WI38 (cell line): ENCODE measurements at regions not wholly inside any gene's neighbourhood (a gene's known extent, or its start where the extent isn't known, plus 50 kb on each side); places are given as distances from the start of the nearest gene placed in this dataset.

ENCODE experiments used
- H3K4me3 ChIP-seq: 2 replicates; pipeline ENCODE4 v1.5.1; 2011; ENCODE audit warnings: low read depth, mild to moderate bottlenecking, control low read depth, low read length
- CTCF ChIP-seq: IDR thresholded peaks from 2 replicates; pipeline ENCODE4 v1.5.1; 2012; ENCODE audit warnings: low read depth, mild to moderate bottlenecking, control low read depth, low read length

- TF ChIP-seq CTCF = no peak
- no peak overlapping the region for H3K4me3 ChIP-seq
Observed at GRCh38 chr5:173790836-173791546, 97.2 kb upstream of the CPEB4 start.

- no peak overlapping the region for H3K4me3 ChIP-seq
- TF ChIP-seq CTCF = no peak
Observed at GRCh38 chr5:173791878-173792277, 96.3 kb upstream of the CPEB4 start.

- no peak for TF ChIP-seq CTCF
- no peak overlapping the region for H3K4me3 ChIP-seq
Observed at GRCh38 chr5:173792781-173793547, 95.2 kb upstream of the CPEB4 start.

- TF ChIP-seq CTCF = no peak
- H3K4me3 ChIP-seq = no peak overlapping the region
Observed at GRCh38 chr5:173793648-173794548, 94.3 kb upstream of the CPEB4 start.

- H3K4me3 ChIP-seq = no peak overlapping the region
- no peak for TF ChIP-seq CTCF
Observed at GRCh38 chr5:173794901-173795416, 93.2 kb upstream of the CPEB4 start.

GRCh38 chr5:173795601-173796000 lies 92.5 kb upstream of the CPEB4 start:
- no peak for TF ChIP-seq CTCF
- no peak overlapping the region for H3K4me3 ChIP-seq
